Uterus (tissue), 2 donors: ENCODE measurements at regions not wholly inside any gene's neighbourhood (a gene's known extent, or its start where the extent isn't known, plus 50 kb on each side); places are given as distances from the start of the nearest gene placed in this dataset.

Experiments
- CTCF ChIP-seq, 4 experiments: fragments of 200-600 bp in 2 of 4; fragments of 450-650 bp in 2 of 4; sonication (generic) in 2 of 4; IDR thresholded peaks; one replicate each; pipeline ENCODE4 v1.5.1; 2016 to 2019; ENCODE audit warnings: antibody characterized with exemption in 4 of 4, mild to moderate bottlenecking in 2 of 4, moderate library complexity in 1 of 4
- POLR2A ChIP-seq, 2 donors: fragments of 450-650 bp; IDR thresholded peaks; one replicate each; pipeline ENCODE4 v1.6.1; 2016; ENCODE audit warnings: antibody characterized with exemption in 2 of 2, mild to moderate bottlenecking in 1 of 2, moderate library complexity in 1 of 2

- TF ChIP-seq CTCF (IDR thresholded peaks at IDR 0.05) = no peak
- TF ChIP-seq POLR2A (IDR thresholded peaks at IDR 0.05) = no peak
Measured at GRCh38 chr4:15331930-15332329, 95.9 kb upstream of the C1QTNF7 start.
